ENCODE measurements at regions not wholly inside any gene's neighbourhood (a gene's known extent, or its start where the extent isn't known, plus 50 kb on each side); places are given as distances from the start of the nearest gene placed in this dataset.

DNA sequence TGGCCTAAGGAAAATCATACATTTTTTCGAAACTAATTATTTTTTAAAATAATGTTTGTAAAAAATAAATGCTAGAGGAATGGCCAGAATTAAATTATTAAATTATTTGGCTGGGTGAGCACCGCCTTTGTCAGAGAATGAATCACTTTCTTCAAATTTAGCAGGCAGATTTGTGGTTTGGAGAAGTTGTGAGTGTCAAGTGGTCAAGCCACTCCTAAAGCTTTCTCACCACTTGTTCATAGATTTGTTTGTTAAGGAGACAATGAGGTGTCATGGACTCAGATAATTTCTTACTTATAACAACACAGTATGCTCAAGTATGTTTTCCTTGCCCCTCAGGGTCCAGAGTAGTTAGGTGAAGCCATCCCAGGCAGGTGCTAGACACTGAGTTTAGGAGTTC, 196.2 kb downstream of the TUSC7 start:
- no peaks in the 10 kb centered on the region for H3K4me1 ChIP-seq (replicated peaks in 1 of 4; ENCODE audit: control insufficient read depth in 3 of 4, insufficient read depth in 4 of 4, low read length in 3 of 4)
- peaks cover 0 to 1% (median 0%) of the 10 kb centered on the region in 4 experiments; a peak in 1 of 7 replicates for H3K27me3 ChIP-seq (replicated peaks in 1 of 4; ENCODE audit: control insufficient read depth in 3 of 4, extremely low read depth in 1 of 4, insufficient read depth in 3 of 4, low read length in 3 of 4)
- no peak overlapping the region for H2BK12ac ChIP-seq (ENCODE audit: low read depth, low read length)
- H3K27ac ChIP-seq (ENCODE audit: low read depth, low read length) = no peak overlapping the region
- no peak overlapping the region for H3K56ac ChIP-seq (replicated peaks; ENCODE audit: insufficient read length, low read depth, low read length)
- no peaks in the 10 kb centered on the region for H3K36me3 ChIP-seq (ENCODE audit: control insufficient read depth in 2 of 4, insufficient read depth in 4 of 4, low read length in 3 of 4)
- no peaks in the 10 kb centered on the region for H3K23me2 ChIP-seq (ENCODE audit: low read depth, low read length)
- no peaks in the 10 kb centered on the region for H4K20me1 ChIP-seq (replicated peaks in 1 of 2; ENCODE audit: control insufficient read depth in 1 of 2, insufficient read depth in 2 of 2, low read length in 2 of 2)
- H3K23ac ChIP-seq (ENCODE audit: insufficient read length) = no peak overlapping the region
- FAIRE-seq = no peak
- no peak overlapping the region for H2BK5ac ChIP-seq (ENCODE audit: low read depth, low read length)
- TF ChIP-seq CHD2 (IDR thresholded peaks at IDR 0.05; ENCODE audit: low read length) (no peak), SAP30 (IDR thresholded peaks at IDR 0.05; ENCODE audit: insufficient read depth, insufficient replicate concordance, low read length) (no peak), MAFK (IDR thresholded peaks at IDR 0.05; ENCODE audit: low read depth, low read length) (no peak), GABPA (IDR thresholded peaks at IDR 0.05; ENCODE audit: borderline replicate concordance, insufficient read depth, low read length) (no peak), CEBPB (IDR thresholded peaks at IDR 0.05; ENCODE audit: low read depth, low read length) (no peak), HDAC2 (IDR thresholded peaks at IDR 0.05; ENCODE audit: borderline replicate concordance in 1 of 2, low read depth in 2 of 2, low read length in 2 of 2) (no peak), PHF8 (conservative IDR thresholded peaks at IDR 0.05; ENCODE audit: low read depth, low read length) (no peak)
- H3K4ac ChIP-seq (replicated peaks; ENCODE audit: insufficient read length, low read depth, low read length) = no peak overlapping the region
- no peak overlapping the region for H2BK120ac ChIP-seq (replicated peaks; ENCODE audit: low read depth, low read length)
- H3K4me3 ChIP-seq (ENCODE audit: extremely low read depth in 1 of 4, insufficient read depth in 2 of 4, low read depth in 3 of 4, low read length in 4 of 4) = no peak overlapping the region
- H3K79me2 ChIP-seq (ENCODE audit: control insufficient read depth in 1 of 2, insufficient read depth in 2 of 2, low read length in 2 of 2) = no peaks in the 10 kb centered on the region
- ChIA-PET POLR2A (ENCODE audit: partially characterized antibody) (no interaction called here), CTCF (ENCODE audit: partially characterized antibody) (interaction anchor here (1.3 to 1.7 kb wide), 2 partner anchors 53 to 129 kb away, joined by 3 read pairs; no protein-coding TSS in a partner anchor)
- H3K79me1 ChIP-seq (ENCODE audit: low read depth, low read length) = no peaks in the 10 kb centered on the region
- H3K9ac ChIP-seq (replicated peaks in 1 of 4; ENCODE audit: extremely low read depth in 1 of 4, low read depth in 3 of 4, low read length in 3 of 4) = no peak overlapping the region
- H3K14ac ChIP-seq (ENCODE audit: insufficient read length) = no peak overlapping the region
- H2BK20ac ChIP-seq (ENCODE audit: low read length) = no peak overlapping the region
- H2AFZ ChIP-seq (ENCODE audit: low read length) = no peak overlapping the region
- H2AK5ac ChIP-seq (ENCODE audit: low read depth, low read length) = no peak overlapping the region
- no peak overlapping the region for H3K18ac ChIP-seq (ENCODE audit: extremely low read depth, low read length)
- no peak overlapping the region for H4K8ac ChIP-seq (ENCODE audit: extremely low read depth, insufficient read depth, low read length)
- 85% methylated on average over 2 of the region's 2 CpGs; no CpG with 5 or more reads in 1 of the 2 experiments for WGBS, 2 experiments (ENCODE audit: extremely low coverage in 1 of 2, insufficient coverage in 1 of 2, insufficient read length in 1 of 2, insufficient replicate concordance in 2 of 2, low coverage in 1 of 2, low lambda C conversion rate in 2 of 2, missing lambda C conversion rate in 1 of 2)
- no peak overlapping the region for H4K5ac ChIP-seq (ENCODE audit: insufficient read length, low read depth, low read length)
- no peak overlapping the region for H3K4me2 ChIP-seq (ENCODE audit: insufficient read depth in 1 of 2, low read depth in 2 of 2, low read length in 2 of 2)
- H2BK15ac ChIP-seq (ENCODE audit: low read length) = no peak overlapping the region
- no peak overlapping the region for H4K91ac ChIP-seq (replicated peaks; ENCODE audit: insufficient read length, low read length)
- no peaks in the 10 kb centered on the region for H3K9me3 ChIP-seq (ENCODE audit: insufficient read depth in 2 of 2, low read depth in 1 of 2, low read length in 1 of 2)
- DNase-seq (ENCODE audit: low read depth in 1 of 2, low spot score in 2 of 2) = no peak
